NCI-H774 (cell line): ENCODE measurements at regions not wholly inside any gene's neighbourhood (a gene's known extent, or its start where the extent isn't known, plus 50 kb on each side); places are given as distances from the start of the nearest gene placed in this dataset.

Experiments used
- DNase-seq: peaks from one replicate; lab custom pipeline; 2025; lab: John Stamatoyannopoulos, UW

GRCh38 chr10:130720235-130720634, 584.0 kb downstream of the GLRX3 start:
- DNase-seq, result no peak

GRCh38 chr10:130721971-130722370, 585.8 kb downstream of the GLRX3 start:
- no peak for DNase-seq

GRCh38 chr10:130723704-130724103, 587.5 kb downstream of the GLRX3 start:
- DNase-seq, result no peak

- no peak for DNase-seq
These were observed 586.0 kb downstream of the TCERG1L start for GRCh38 chr10:130725474-130725970.

GRCh38 chr10:130726996-130727725, 584.4 kb downstream of the TCERG1L start:
- no peak for DNase-seq

DNA sequence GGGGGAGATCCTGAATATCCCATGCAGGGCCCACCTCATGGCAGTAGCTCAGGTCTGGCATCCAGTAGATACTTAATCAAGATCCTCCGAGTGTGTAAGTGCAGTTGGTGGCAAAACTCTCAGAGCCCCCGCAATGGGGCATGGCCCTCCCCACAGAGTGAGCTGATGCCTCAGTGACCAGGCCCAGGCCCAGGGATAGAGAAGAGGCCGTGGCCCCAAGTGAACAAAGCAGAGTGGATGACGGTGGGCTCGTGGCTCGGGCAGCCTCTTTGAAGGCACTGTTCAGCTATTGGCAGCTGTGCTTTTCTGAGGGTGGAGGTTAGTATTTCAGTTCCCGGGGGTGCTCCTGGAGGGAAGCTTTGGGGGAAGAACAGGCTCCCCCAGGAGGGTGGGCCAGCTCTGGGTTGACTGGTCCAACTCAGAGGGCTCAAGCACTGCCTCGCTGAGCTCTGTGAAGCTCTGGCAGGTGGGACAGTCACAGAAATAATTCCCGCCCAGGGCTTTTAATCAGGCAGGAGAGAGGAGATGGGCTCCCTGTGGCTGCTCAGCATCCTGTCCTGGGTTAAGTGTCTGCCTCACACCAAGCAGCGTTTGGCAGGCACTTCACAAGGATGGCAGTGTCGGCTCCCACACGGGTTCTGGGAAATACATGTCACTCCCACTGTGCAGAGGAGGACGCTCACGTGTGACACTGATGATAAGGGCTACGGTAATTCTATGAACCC, 583.6 kb downstream of the TCERG1L start:
- no peak for DNase-seq

DNA sequence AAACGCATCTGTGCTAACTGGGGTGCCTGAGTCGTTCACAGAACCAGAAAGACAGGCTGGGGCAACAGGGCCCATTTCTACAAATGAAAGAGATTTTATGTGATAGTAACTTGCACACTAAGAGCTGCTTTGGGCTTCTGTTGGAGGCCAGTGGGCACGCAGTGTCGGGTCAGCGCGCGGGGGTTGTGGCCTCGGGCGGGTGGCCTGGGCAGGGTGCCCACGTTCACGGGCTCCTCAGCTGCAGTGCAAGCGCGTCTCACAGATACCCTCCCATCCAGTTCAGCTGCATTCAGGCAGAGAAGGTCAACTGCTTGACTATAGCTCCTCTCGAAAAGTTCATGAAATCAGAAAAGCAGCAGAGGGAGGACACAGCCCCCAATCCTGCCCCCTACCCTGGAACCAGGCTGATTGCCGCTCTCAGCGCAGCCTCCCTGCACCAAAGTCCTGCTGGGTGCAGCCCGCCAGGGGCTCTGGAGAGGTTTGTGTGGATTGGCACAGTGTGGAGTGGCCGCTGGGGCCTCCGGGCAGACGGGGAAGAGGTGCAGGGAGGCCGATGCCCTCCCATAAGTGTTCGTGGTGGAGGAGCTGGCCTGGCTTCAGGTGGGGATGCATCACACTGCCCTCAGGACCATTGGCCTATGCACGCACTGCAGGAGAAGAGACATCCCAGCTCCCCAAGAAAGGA, 582.8 kb downstream of the TCERG1L start:
- no peak for DNase-seq

DNA sequence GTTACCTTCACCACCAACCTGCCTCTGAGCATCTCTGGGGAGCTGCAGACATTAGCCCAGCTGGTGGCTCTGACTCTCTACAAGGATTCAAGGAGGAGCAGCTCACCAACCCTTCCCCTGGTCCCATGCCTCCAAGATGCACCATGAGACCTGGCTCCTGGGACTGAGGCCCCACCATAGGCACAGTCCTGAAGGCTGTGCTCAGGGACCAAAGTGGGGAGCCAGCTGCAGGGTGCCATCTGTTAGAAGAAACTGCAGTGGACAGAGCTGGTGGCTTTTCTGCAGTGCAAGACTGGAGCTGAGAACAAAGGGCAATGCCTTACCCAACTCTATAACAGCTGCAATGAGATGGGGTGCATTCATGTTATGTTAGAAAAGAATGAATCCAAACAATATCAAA, 581.6 kb downstream of the TCERG1L start:
- DNase-seq, result no peak

GRCh38 chr10:130737186-130737585, 574.3 kb downstream of the TCERG1L start:
- DNase-seq, result no peak

DNA sequence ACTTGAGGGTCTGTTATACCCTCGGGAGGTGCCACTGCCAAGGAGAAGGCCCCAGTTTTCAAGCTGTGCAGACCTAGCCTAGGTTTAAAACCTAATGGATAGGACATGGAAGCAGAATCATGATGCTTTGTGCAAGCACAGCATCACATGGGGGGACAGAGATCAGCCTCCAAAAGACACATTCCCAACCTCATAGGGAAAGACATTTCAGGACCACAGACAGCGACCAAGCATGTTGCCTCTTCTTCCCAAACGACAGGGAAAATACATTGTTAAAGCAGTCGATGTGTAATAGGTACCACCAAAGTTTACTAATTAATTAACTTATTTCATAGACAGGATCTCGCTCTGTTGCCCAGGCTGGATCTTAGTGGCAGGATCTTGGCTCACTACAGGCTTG, 573.9 kb downstream of the TCERG1L start:
- DNase-seq, result no peak

DNA sequence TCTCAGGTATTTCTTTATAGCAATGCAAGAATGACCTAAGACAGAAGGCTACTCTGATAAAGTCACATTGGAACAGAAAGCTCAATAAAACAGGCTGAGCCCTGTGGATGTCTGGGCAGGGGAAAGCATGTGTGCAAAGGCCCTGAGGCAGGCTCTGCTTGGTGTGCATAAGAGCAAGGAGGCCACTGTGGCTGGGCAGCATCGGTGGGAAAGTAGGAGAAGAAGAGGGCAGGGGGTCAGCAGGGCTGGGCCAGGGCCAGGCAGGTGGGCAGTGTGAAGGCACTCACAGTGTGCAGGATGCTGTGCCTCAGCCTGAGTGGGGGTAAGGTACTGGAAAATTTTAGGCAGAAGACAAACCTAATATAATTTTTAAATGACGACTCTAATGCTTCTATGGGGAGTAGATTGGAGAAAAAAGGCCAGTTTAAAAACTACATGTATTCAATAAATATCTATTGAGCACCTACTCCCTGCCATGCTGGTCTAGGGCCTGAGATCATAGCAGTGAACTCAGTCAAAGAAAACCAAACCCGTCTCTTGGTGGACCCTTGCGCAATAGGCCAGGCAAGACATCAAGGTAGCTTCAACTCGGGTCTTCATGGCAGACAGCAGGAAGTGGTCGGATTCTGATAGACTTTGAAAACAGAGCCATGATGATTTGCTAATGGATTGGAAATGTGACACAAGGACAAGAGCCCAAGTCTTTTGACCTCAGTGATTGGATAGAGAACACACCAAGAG, 572.3 kb downstream of the TCERG1L start:
- DNase-seq, result no peak

- DNase-seq, result no peak
These were observed 571.8 kb downstream of the TCERG1L start for GRCh38 chr10:130739757-130740145.

DNA sequence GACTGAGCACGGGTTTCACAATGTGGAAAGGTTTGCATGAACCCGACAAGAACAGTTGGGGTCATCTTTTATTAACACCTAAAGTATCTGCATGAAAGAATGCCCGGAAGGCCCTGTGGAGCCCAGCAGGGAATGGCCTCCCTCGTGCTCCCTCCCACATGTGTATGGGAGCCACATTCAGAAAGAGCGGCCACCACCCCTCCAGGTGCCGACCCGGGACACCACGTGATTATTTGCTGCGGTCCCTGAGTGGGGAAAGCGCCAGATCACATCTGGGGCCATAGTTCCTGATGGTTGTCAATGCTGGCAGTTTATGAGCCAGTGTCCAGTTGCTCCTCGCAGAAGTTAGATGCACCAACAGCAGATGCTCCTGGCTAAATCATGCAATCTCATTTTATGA, 571.4 kb downstream of the TCERG1L start:
- DNase-seq, result no peak

- DNase-seq, result no peak
These were observed 570.4 kb downstream of the TCERG1L start for GRCh38 chr10:130740915-130741750.

- no peak for DNase-seq
These were observed 569.3 kb downstream of the TCERG1L start for GRCh38 chr10:130741901-130742855.

GRCh38 chr10:130742941-130743675, 568.4 kb downstream of the TCERG1L start:
- no peak for DNase-seq

- no peak for DNase-seq
These were observed 567.7 kb downstream of the TCERG1L start for GRCh38 chr10:130743751-130744271.

DNA sequence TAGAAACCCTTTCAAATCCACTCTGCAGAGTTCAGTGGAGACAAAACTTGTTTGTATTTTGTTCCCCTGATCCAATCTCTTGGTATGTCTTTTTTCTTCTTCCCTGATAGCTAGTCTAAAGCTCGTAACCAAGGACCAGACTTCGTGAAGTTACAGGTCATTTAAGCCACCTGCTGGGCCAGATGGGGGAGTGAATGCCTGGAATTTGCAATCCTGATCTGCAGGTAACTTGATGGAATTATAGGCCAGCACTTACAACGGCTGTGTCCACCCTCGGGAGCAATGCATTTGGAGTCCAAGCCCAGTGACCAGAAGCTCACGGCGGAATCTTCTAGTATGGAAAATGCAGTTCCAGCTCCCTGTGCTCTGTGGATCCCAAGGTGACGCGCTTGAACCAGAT, 566.9 kb downstream of the TCERG1L start:
- no peak for DNase-seq

GRCh38 chr10:130745251-130745650, 566.3 kb downstream of the TCERG1L start:
- no peak for DNase-seq
